ENCODE measurements at regions not wholly inside any gene's neighbourhood (a gene's known extent, or its start where the extent isn't known, plus 50 kb on each side); places are given as distances from the start of the nearest gene placed in this dataset.

DNA sequence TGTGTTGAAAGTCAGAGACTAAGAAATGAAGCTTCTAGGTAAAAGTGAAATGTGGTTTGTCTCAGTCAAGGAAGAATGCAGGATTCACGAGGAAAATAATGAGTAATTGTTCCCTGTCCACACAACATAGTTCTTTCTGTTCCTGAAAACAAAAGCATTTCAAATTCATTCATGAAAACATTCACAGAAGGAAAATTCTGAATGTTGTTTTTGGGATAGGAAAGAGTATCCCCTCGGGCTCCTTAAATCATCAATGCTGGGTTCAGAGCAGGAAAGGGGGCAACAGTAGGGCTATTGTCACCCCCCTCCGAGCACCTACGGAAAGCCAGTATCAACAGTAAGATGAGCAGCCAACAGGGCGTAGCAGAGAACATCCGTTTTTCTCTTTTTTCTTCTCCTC, 769.9 kb upstream of the ADAMTS16 start:
- no peak overlapping the region for H3K9ac ChIP-seq (replicated peaks; ENCODE audit: extremely low read depth, insufficient read depth, low read length)
- no peak for FAIRE-seq
- DNase-seq (ENCODE audit: low read depth, low spot score), result no peak
- H3K79me2 ChIP-seq (ENCODE audit: control insufficient read depth, insufficient read depth, low read length), result no peaks in the 10 kb centered on the region
- no peak overlapping the region for H3K4me2 ChIP-seq (ENCODE audit: insufficient read depth, low read length)
- dilution Hi-C loops (cut with MboI; ENCODE audit: extremely low pct_ligation_motif_present, low sequenced_read_pairs) (no loop called here), intact Hi-C loops (cut with micrococcal nuclease) (no loop called here)
- BruUV-seq (replicated peaks), result no TSS peak
- H3K9me1 ChIP-seq (replicated peaks; ENCODE audit: control insufficient read depth, extremely low read depth, insufficient read depth, low read length), result no peaks in the 10 kb centered on the region
- no peak overlapping the region for H2AFZ ChIP-seq (ENCODE audit: low read depth, low read length)
- ChIA-PET POLR2A (no interaction called here), CTCF (no interaction called here)
- no peak overlapping the region for H3K4me3 ChIP-seq (replicated peaks in 1 of 3; ENCODE audit: insufficient read depth in 1 of 3, low read depth in 1 of 3, low read length in 3 of 3)
- H3K9me3 ChIP-seq (replicated peaks; ENCODE audit: control insufficient read depth, insufficient read depth, low read length), result peaks cover 4% of the 10 kb centered on the region
- no peaks in the 10 kb centered on the region for H3K27me3 ChIP-seq (ENCODE audit: control insufficient read depth in 2 of 2, insufficient read depth in 2 of 2, low read length in 2 of 2)
- TF ChIP-seq, protein P1, sequence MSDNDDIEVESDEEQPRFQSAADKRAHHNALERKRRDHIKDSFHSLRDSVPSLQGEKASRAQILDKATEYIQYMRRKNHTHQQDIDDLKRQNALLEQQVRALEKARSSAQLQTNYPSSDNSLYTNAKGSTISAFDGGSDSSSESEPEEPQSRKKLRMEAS (IDR thresholded peaks at IDR 0.05; ENCODE audit: insufficient read depth, insufficient read length), result no peak
- no peak for TF ChIP-seq POLR2A (IDR thresholded peaks at IDR 0.05; ENCODE audit: low read depth, low read length)
- TF ChIP-seq FOS (IDR thresholded peaks at IDR 0.05; ENCODE audit: borderline replicate concordance, insufficient read depth, low read length), result no peak
- TF ChIP-seq EZH2 (IDR thresholded peaks at IDR 0.05; ENCODE audit: borderline replicate concordance, low read depth, low read length, severe bottlenecking), result no peak
- no peak for TF ChIP-seq JUN (IDR thresholded peaks at IDR 0.05; ENCODE audit: borderline replicate concordance, insufficient read depth, insufficient read length, low read depth)
- TF ChIP-seq GATA2 (IDR thresholded peaks at IDR 0.05; ENCODE audit: insufficient read depth, insufficient read length, low read depth, low read length), result no peak
- no peak for TF ChIP-seq POLR2AphosphoS5 (IDR thresholded peaks at IDR 0.05; ENCODE audit: insufficient read depth, low read depth, low read length)
- TF ChIP-seq CTCF (IDR thresholded peaks at IDR 0.05; ENCODE audit: extremely low read depth in 1 of 2, insufficient read depth in 1 of 2, low read depth in 1 of 2, low read length in 2 of 2), result no peak
- TF ChIP-seq MYC (IDR thresholded peaks at IDR 0.05; ENCODE audit: low read depth, low read length), result no peak
- H3K36me3 ChIP-seq (ENCODE audit: control insufficient read depth in 2 of 2, extremely low read depth in 1 of 2, insufficient read depth in 2 of 2, low read length in 2 of 2), result no peaks in the 10 kb centered on the region
- H4K20me1 ChIP-seq (replicated peaks; ENCODE audit: control insufficient read depth, extremely low read depth, insufficient read depth, low read length), result no peaks in the 10 kb centered on the region
- H3K27ac ChIP-seq (ENCODE audit: insufficient read depth, low read depth, low read length), result no peak overlapping the region
- no peaks in the 10 kb centered on the region for H3K4me1 ChIP-seq (ENCODE audit: control insufficient read depth, extremely low read depth, insufficient read depth, low read length)
